WTC11 (cell line): ENCODE measurements at regions not wholly inside any gene's neighbourhood (a gene's known extent, or its start where the extent isn't known, plus 50 kb on each side); places are given as distances from the start of the nearest gene placed in this dataset.

Experiments
- ATAC-seq: fragments of 200-7000 bp; cut with Tn5 transposase; 2 replicates; pipeline ENCODE4 v1.10.0; 2021; ENCODE audit warnings: mild to moderate bottlenecking, moderate library complexity
- CTCF ChIA-PET: fragments of 300-600 bp; sonication (Branson Sonifier 250); formaldehyde crosslinking; loops from one replicate; lab custom pipeline; 2021; ENCODE audit warnings: antibody characterized with exemption; lab: Charles Lee
- POLR2A ChIA-PET: fragments of 350-600 bp; sonication (Branson Sonifier 250); formaldehyde crosslinking; loops from one replicate; lab custom pipeline; 2021; ENCODE audit warnings: antibody characterized with exemption; lab: Charles Lee
- DNase-seq: peaks from one replicate; pipeline ENCODE4 v3.0.0; 2021; ENCODE audit warnings: low spot score
- H3K27ac Mint-ChIP-seq: 2 replicates; pipeline ENCODE4 v1.8.0; 2021; ENCODE audit warnings: mixed read lengths
- H3K27me3 Mint-ChIP-seq: 2 replicates; pipeline ENCODE4 v1.8.0; 2021; ENCODE audit warnings: low read depth, mild to moderate bottlenecking, moderate library complexity, mixed read lengths
- H3K36me3 Mint-ChIP-seq: 2 replicates; pipeline ENCODE4 v1.8.0; 2021; ENCODE audit warnings: mixed read lengths
- H3K4me1 Mint-ChIP-seq: 2 replicates; pipeline ENCODE4 v1.8.0; 2022; ENCODE audit warnings: mixed read lengths
- H3K4me3 Mint-ChIP-seq: 2 replicates; pipeline ENCODE4 v1.8.0; 2021; ENCODE audit warnings: mild to moderate bottlenecking, moderate library complexity, mixed read lengths
- H3K9me3 Mint-ChIP-seq: 2 replicates; pipeline ENCODE4 v1.8.0; 2021; ENCODE audit warnings: mixed read lengths
- CBFB ChIP-seq: sonication (generic); formaldehyde crosslinking; IDR thresholded peaks from 2 replicates; pipeline ENCODE4 v1.8.1; 2022; ENCODE audit warnings: mild to moderate bottlenecking, low read depth, missing genetic modification reagents
- ELF4 ChIP-seq: sonication (generic); formaldehyde crosslinking; IDR thresholded peaks from 2 replicates; pipeline ENCODE4 v1.8.1; 2022; ENCODE audit warnings: low read depth, mild to moderate bottlenecking, moderate library complexity, missing genetic modification reagents
- FOXP1 ChIP-seq: sonication (generic); formaldehyde crosslinking; IDR thresholded peaks from 2 replicates; pipeline ENCODE4 v1.8.0; 2022; ENCODE audit warnings: missing genetic modification reagents, mild to moderate bottlenecking, moderate library complexity, borderline replicate concordance
- GRHL2 ChIP-seq: fragments of 250-450 bp; sonication (Bioruptor Pico); IDR thresholded peaks from 2 replicates; pipeline ENCODE4 v1.8.0; 2022; ENCODE audit warnings: mild to moderate bottlenecking, moderate library complexity; ENCODE audit not compliant: insufficient replicate concordance, severe bottlenecking
- JUN ChIP-seq: sonication (generic); formaldehyde crosslinking; IDR thresholded peaks from 2 replicates; pipeline ENCODE4 v1.8.0; 2023; ENCODE audit warnings: mild to moderate bottlenecking, missing genetic modification reagents
- KAT7 ChIP-seq: sonication (generic); formaldehyde crosslinking; IDR thresholded peaks from 2 replicates; pipeline ENCODE4 v1.8.1; 2023; ENCODE audit warnings: missing genetic modification reagents, mild to moderate bottlenecking, borderline replicate concordance
- NR1H2 ChIP-seq: sonication (generic); formaldehyde crosslinking; IDR thresholded peaks from 2 replicates; pipeline ENCODE4 v1.9.0; 2021; ENCODE audit warnings: mild to moderate bottlenecking, moderate library complexity, missing genetic modification reagents
- RELA ChIP-seq: sonication (generic); formaldehyde crosslinking; IDR thresholded peaks from 2 replicates; pipeline ENCODE4 v1.8.1; 2022; ENCODE audit warnings: missing genetic modification reagents, mild to moderate bottlenecking, borderline replicate concordance
- SMAD3 ChIP-seq: sonication (generic); formaldehyde crosslinking; IDR thresholded peaks from 2 replicates; pipeline ENCODE4 v1.8.0; 2022; ENCODE audit warnings: missing genetic modification reagents, mild to moderate bottlenecking, borderline replicate concordance
- TCF7 ChIP-seq: sonication (generic); formaldehyde crosslinking; IDR thresholded peaks from 2 replicates; pipeline ENCODE4 v1.8.0; 2022; ENCODE audit warnings: mild to moderate bottlenecking, low read depth, missing genetic modification reagents, moderate library complexity
- TEAD1 ChIP-seq: sonication (generic); formaldehyde crosslinking; IDR thresholded peaks from 2 replicates; pipeline ENCODE4 v1.8.0; 2022; ENCODE audit warnings: mild to moderate bottlenecking, missing genetic modification reagents
- TP53 ChIP-seq: sonication (generic); formaldehyde crosslinking; IDR thresholded peaks from 2 replicates; pipeline ENCODE4 v1.8.1; 2023; ENCODE audit warnings: mild to moderate bottlenecking, missing genetic modification reagents
- USF1 ChIP-seq: sonication (generic); formaldehyde crosslinking; IDR thresholded peaks from 2 replicates; pipeline ENCODE4 v1.8.0; 2022; ENCODE audit warnings: mild to moderate bottlenecking, missing genetic modification reagents
- ZBTB21 ChIP-seq: sonication (generic); formaldehyde crosslinking; IDR thresholded peaks from 2 replicates; pipeline ENCODE4 v1.8.1; 2023; ENCODE audit warnings: mild to moderate bottlenecking, missing genetic modification reagents, borderline replicate concordance
- ZNF232 ChIP-seq: sonication (generic); formaldehyde crosslinking; IDR thresholded peaks from 2 replicates; pipeline ENCODE4 v1.8.0; 2022; ENCODE audit warnings: mild to moderate bottlenecking, missing genetic modification reagents
- ZNF317 ChIP-seq: sonication (generic); formaldehyde crosslinking; IDR thresholded peaks from 2 replicates; pipeline ENCODE4 v1.8.1; 2023; ENCODE audit warnings: low read depth, mild to moderate bottlenecking, moderate library complexity, missing genetic modification reagents, borderline replicate concordance
- ZNF396 ChIP-seq: fragments of 250-450 bp; sonication (Bioruptor Pico); IDR thresholded peaks from 2 replicates; pipeline ENCODE4 v1.8.0; 2021; ENCODE audit warnings: mild to moderate bottlenecking, moderate library complexity, borderline replicate concordance
- TF ChIP-seq, protein P1 (sequence below): sonication (generic); formaldehyde crosslinking; IDR thresholded peaks from 2 replicates; pipeline ENCODE4 v1.8.1; 2022; ENCODE audit warnings: mild to moderate bottlenecking, missing genetic modification reagents, moderate library complexity, borderline replicate concordance
- TF ChIP-seq, protein P2 (sequence below): sonication (generic); formaldehyde crosslinking; IDR thresholded peaks from 2 replicates; pipeline ENCODE4 v1.8.0; 2023; ENCODE audit warnings: missing genetic modification reagents
- TF ChIP-seq, protein P3 (sequence below): fragments of 250-450 bp; sonication (Bioruptor Pico); IDR thresholded peaks from 2 replicates; pipeline ENCODE4 v1.9.0; 2021; ENCODE audit warnings: moderate library complexity, mild to moderate bottlenecking, inconsistent platforms, borderline replicate concordance
- TF ChIP-seq, protein P4 (sequence below): sonication (generic); formaldehyde crosslinking; IDR thresholded peaks from 2 replicates; pipeline ENCODE4 v1.8.1; 2023; ENCODE audit warnings: mild to moderate bottlenecking, moderate library complexity, missing genetic modification reagents
- TF ChIP-seq, protein P5 (sequence below): sonication (generic); formaldehyde crosslinking; IDR thresholded peaks from 2 replicates; pipeline ENCODE4 v1.8.1; 2023; ENCODE audit warnings: mild to moderate bottlenecking, missing genetic modification reagents
- TF ChIP-seq, protein P6 (sequence below): fragments of 250-450 bp; sonication (Bioruptor Pico); IDR thresholded peaks from 2 replicates; pipeline ENCODE4 v1.9.0; 2021; ENCODE audit warnings: mild to moderate bottlenecking, borderline replicate concordance

DNA sequence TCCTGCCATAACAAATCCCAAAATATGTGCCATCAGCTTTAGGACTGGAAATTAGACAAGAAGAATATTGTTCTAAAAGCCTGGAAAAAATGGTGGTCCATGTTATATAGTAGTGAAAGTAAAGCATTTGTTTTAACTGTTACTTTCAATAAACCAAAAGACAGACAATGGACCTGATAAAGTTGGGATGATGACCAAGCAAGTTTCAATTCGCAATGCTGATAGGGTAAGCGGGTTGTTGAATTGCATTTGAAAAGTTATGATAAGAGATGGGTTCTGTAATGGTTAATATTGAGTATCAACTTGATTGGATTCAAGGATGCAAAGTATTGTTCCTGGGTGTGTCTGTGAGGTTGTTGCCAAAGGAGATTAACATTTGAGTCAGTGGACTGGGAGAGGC, 131.9 kb upstream of the ZC3H12C start (continued):
- TF ChIP-seq, protein P1, sequence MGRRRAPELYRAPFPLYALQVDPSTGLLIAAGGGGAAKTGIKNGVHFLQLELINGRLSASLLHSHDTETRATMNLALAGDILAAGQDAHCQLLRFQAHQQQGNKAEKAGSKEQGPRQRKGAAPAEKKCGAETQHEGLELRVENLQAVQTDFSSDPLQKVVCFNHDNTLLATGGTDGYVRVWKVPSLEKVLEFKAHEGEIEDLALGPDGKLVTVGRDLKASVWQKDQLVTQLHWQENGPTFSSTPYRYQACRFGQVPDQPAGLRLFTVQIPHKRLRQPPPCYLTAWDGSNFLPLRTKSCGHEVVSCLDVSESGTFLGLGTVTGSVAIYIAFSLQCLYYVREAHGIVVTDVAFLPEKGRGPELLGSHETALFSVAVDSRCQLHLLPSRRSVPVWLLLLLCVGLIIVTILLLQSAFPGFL (CRISPR knock-in tag) = no peak
- TF ChIP-seq NR1H2 = no peak

DNA sequence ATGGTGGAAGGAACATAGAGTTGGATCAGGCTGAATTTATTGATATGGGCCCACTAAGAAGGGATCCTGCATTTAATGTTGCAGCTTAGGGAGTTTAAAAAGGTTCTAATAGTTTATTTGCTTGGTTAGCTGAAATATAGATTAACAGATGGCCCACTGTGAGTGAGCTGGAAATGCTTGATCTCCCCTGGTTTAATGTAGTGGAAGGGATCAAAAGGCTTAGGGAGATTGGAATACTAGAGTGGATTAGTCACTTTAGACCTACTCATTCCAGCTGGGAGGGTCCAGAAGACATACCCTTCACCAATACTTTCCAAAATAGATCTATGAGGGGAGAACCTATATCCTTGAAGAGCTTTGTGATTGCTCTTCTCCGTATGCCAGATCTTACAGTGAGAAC, 130.1 kb upstream of the ZC3H12C start:
- Mint-ChIP-seq H3K4me1 (peaks cover 5% of the 10 kb centered on the region; the same call in 1 of the 2 replicates), H3K9me3 (peaks cover 26% of the 10 kb centered on the region), H3K27ac (no peak overlapping the region), H3K36me3 (no peaks in the 10 kb centered on the region), H3K4me3 (no peak overlapping the region), H3K27me3 (no peaks in the 10 kb centered on the region)
- no peak for ATAC-seq
- no peak for TF ChIP-seq JUN (CRISPR knock-in tag)
- no peak for TF ChIP-seq KAT7 (CRISPR knock-in tag)
- no peak for TF ChIP-seq ZNF232 (CRISPR knock-in tag)
- TF ChIP-seq GRHL2 (CRISPR knock-in tag) = no peak
- no peak for TF ChIP-seq SMAD3 (CRISPR knock-in tag)
- no peak for TF ChIP-seq TCF7 (CRISPR knock-in tag)
- TF ChIP-seq ZNF317 = no peak
- TF ChIP-seq, protein P2, sequence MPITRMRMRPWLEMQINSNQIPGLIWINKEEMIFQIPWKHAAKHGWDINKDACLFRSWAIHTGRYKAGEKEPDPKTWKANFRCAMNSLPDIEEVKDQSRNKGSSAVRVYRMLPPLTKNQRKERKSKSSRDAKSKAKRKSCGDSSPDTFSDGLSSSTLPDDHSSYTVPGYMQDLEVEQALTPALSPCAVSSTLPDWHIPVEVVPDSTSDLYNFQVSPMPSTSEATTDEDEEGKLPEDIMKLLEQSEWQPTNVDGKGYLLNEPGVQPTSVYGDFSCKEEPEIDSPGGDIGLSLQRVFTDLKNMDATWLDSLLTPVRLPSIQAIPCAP (CRISPR knock-in tag) = no peak
- TF ChIP-seq USF1 (CRISPR knock-in tag) = no peak
- TF ChIP-seq, protein P3, sequence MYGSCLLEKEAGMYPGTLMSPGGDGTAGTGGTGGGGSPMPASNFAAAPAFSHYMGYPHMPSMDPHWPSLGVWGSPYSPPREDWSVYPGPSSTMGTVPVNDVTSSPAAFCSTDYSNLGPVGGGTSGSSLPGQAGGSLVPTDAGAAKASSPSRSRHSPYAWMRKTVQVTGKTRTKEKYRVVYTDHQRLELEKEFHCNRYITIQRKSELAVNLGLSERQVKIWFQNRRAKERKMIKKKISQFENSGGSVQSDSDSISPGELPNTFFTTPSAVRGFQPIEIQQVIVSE (CRISPR knock-in tag) = no peak
- TF ChIP-seq TP53 = no peak
- no peak for TF ChIP-seq RELA (CRISPR knock-in tag)
- no peak for TF ChIP-seq CBFB (CRISPR knock-in tag)
- TF ChIP-seq FOXP1 (CRISPR knock-in tag) = no peak
- TF ChIP-seq ZBTB21 = no peak
- TF ChIP-seq, protein P4, sequence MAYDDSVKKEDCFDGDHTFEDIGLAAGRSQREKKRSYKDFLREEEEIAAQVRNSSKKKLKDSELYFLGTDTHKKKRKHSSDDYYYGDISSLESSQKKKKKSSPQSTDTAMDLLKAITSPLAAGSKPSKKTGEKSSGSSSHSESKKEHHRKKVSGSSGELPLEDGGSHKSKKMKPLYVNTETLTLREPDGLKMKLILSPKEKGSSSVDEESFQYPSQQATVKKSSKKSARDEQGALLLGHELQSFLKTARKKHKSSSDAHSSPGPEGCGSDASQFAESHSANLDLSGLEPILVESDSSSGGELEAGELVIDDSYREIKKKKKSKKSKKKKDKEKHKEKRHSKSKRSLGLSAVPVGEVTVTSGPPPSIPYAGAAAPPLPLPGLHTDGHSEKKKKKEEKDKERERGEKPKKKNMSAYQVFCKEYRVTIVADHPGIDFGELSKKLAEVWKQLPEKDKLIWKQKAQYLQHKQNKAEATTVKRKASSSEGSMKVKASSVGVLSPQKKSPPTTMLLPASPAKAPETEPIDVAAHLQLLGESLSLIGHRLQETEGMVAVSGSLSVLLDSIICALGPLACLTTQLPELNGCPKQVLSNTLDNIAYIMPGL (CRISPR knock-in tag) = no peak
- no peak for DNase-seq
- ChIA-PET POLR2A (interaction anchor here (0.6 kb wide), 1 partner anchor 1673 kb away, joined by 4 read pairs; no protein-coding TSS in a partner anchor), CTCF (no interaction called here)

DNA sequence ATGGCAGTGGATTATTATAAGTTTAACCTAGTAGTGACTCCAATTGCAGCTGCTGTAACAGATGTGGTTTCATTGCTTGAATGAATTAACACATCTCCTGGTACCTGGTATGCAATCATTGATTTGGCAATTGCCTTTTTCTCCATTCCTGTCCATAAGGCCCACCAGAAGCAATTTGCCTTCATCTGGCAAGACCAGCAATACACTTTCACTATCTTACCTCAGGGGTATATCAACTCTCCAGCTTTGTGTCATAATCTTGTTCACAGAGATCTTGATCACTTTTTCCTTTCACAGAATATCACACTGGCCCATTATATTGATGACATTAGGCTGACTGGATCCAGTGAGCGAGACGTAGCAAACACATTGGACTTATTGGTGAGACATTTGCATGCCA, 128.7 kb upstream of the ZC3H12C start:
- POLR2A ChIA-PET = interaction anchor here (0.5 kb wide), 1 partner anchor 317 kb away, joined by 8 read pairs; no protein-coding TSS in a partner anchor
- ATAC-seq (no peak), DNase-seq (no peak)
- no peaks in the 10 kb centered on the region for H3K36me3 Mint-ChIP-seq
- H3K27ac Mint-ChIP-seq = no peak overlapping the region
- H3K4me1 Mint-ChIP-seq = no peaks in the 10 kb centered on the region
- H3K9me3 Mint-ChIP-seq = peaks cover 33% of the 10 kb centered on the region
- H3K4me3 Mint-ChIP-seq = no peak overlapping the region
- no peaks in the 10 kb centered on the region for H3K27me3 Mint-ChIP-seq
- CTCF ChIA-PET = no interaction called here
- TF ChIP-seq, protein P5, sequence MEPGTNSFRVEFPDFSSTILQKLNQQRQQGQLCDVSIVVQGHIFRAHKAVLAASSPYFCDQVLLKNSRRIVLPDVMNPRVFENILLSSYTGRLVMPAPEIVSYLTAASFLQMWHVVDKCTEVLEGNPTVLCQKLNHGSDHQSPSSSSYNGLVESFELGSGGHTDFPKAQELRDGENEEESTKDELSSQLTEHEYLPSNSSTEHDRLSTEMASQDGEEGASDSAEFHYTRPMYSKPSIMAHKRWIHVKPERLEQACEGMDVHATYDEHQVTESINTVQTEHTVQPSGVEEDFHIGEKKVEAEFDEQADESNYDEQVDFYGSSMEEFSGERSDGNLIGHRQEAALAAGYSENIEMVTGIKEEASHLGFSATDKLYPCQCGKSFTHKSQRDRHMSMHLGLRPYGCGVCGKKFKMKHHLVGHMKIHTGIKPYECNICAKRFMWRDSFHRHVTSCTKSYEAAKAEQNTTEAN = no peak
- TF ChIP-seq ZNF396 (CRISPR knock-in tag) = no peak
- TF ChIP-seq TEAD1 (CRISPR knock-in tag) = no peak
- no peak for TF ChIP-seq ELF4
- TF ChIP-seq, protein P6, sequence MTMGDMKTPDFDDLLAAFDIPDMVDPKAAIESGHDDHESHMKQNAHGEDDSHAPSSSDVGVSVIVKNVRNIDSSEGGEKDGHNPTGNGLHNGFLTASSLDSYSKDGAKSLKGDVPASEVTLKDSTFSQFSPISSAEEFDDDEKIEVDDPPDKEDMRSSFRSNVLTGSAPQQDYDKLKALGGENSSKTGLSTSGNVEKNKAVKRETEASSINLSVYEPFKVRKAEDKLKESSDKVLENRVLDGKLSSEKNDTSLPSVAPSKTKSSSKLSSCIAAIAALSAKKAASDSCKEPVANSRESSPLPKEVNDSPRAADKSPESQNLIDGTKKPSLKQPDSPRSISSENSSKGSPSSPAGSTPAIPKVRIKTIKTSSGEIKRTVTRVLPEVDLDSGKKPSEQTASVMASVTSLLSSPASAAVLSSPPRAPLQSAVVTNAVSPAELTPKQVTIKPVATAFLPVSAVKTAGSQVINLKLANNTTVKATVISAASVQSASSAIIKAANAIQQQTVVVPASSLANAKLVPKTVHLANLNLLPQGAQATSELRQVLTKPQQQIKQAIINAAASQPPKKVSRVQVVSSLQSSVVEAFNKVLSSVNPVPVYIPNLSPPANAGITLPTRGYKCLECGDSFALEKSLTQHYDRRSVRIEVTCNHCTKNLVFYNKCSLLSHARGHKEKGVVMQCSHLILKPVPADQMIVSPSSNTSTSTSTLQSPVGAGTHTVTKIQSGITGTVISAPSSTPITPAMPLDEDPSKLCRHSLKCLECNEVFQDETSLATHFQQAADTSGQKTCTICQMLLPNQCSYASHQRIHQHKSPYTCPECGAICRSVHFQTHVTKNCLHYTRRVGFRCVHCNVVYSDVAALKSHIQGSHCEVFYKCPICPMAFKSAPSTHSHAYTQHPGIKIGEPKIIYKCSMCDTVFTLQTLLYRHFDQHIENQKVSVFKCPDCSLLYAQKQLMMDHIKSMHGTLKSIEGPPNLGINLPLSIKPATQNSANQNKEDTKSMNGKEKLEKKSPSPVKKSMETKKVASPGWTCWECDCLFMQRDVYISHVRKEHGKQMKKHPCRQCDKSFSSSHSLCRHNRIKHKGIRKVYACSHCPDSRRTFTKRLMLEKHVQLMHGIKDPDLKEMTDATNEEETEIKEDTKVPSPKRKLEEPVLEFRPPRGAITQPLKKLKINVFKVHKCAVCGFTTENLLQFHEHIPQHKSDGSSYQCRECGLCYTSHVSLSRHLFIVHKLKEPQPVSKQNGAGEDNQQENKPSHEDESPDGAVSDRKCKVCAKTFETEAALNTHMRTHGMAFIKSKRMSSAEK (CRISPR knock-in tag) = no peak
